Ascending aorta (tissue), 2 donors: ENCODE measurements at regions not wholly inside any gene's neighbourhood (a gene's known extent, or its start where the extent isn't known, plus 50 kb on each side); places are given as distances from the start of the nearest gene placed in this dataset.

ENCODE experiments used
- DNase-seq, 2 donors: peaks; one replicate each; pipeline ENCODE4 v3.0.0-alpha.2; 2019; ENCODE audit warnings: low spot score in 2 of 2
- H3K27ac ChIP-seq, 2 donors: fragments of 200-600 bp; sonication (generic); one replicate each; pipeline ENCODE4 v1.5.1; 2016 to 2017; ENCODE audit warnings: mild to moderate bottlenecking in 1 of 2
- H3K27me3 ChIP-seq: fragments of 200-600 bp; sonication (generic); one replicate; pipeline ENCODE4 v1.5.1; 2017
- H3K36me3 ChIP-seq, 2 donors: fragments of 200-600 bp; sonication (generic); one replicate each; pipeline ENCODE4 v1.5.1; 2016
- H3K4me1 ChIP-seq, 2 donors: fragments of 200-600 bp; sonication (generic); one replicate each; pipeline ENCODE4 v1.5.1; 2016 to 2017; ENCODE audit warnings: mild to moderate bottlenecking in 1 of 2
- H3K4me3 ChIP-seq, 2 donors: fragments of 200-600 bp; sonication (generic); one replicate each; pipeline ENCODE4 v1.5.1; 2016 to 2017; ENCODE audit warnings: mild to moderate bottlenecking in 1 of 2
- H3K9me3 ChIP-seq, 2 donors: fragments of 200-600 bp; sonication (generic); one replicate each; pipeline ENCODE4 v1.5.1; 2016
- CTCF ChIP-seq, 3 experiments: fragments of 200-600 bp in 2 of 3; fragments of 450-650 bp in 1 of 3; sonication (generic) in 2 of 3; IDR thresholded peaks; one replicate each; pipeline ENCODE4 v1.5.1; 2016 to 2019; ENCODE audit warnings: antibody characterized with exemption in 3 of 3, mild to moderate bottlenecking in 1 of 3, moderate library complexity in 1 of 3
- intact Hi-C: fragments of 100-400 bp; cut with DNase I; formaldehyde crosslinking; loops from one replicate; pipeline ENCODE4 v1.15.1; 2023

GRCh38 chr2:81250270-81250669, 945.7 kb upstream of the LRRTM1 start:
- intact Hi-C loops = no loop called here
- DNase-seq = no peak
- no peak for TF ChIP-seq CTCF (IDR thresholded peaks at IDR 0.05)
- Histone ChIP-seq H3K4me1 (no peaks in the 10 kb centered on the region), H3K9me3 (no peaks in the 10 kb centered on the region), H3K4me3 (no peak overlapping the region), H3K27me3 (no peaks in the 10 kb centered on the region), H3K27ac (no peak overlapping the region), H3K36me3 (no peaks in the 10 kb centered on the region)

GRCh38 chr2:81249152-81249551, 944.6 kb upstream of the LRRTM1 start:
- Histone ChIP-seq H3K36me3 (no peaks in the 10 kb centered on the region), H3K4me1 (no peaks in the 10 kb centered on the region), H3K27ac (no peak overlapping the region), H3K9me3 (no peaks in the 10 kb centered on the region), H3K27me3 (no peaks in the 10 kb centered on the region), H3K4me3 (no peak overlapping the region)
- DNase-seq = no peak
- intact Hi-C loops = no loop called here
- TF ChIP-seq CTCF (IDR thresholded peaks at IDR 0.05) = no peak

- intact Hi-C loops = no loop called here
- Histone ChIP-seq H3K4me1 (no peaks in the 10 kb centered on the region), H3K27ac (no peak overlapping the region), H3K9me3 (no peaks in the 10 kb centered on the region), H3K4me3 (no peak overlapping the region), H3K27me3 (no peaks in the 10 kb centered on the region), H3K36me3 (no peaks in the 10 kb centered on the region)
- DNase-seq = no peak
- no peak for TF ChIP-seq CTCF (IDR thresholded peaks at IDR 0.05)
These were observed 943.1 kb upstream of the LRRTM1 start for GRCh38 chr2:81247648-81248047.

GRCh38 chr2:81242501-81242900, 937.9 kb upstream of the LRRTM1 start:
- intact Hi-C loops = no loop called here
- no peak for DNase-seq
- no peak for TF ChIP-seq CTCF (IDR thresholded peaks at IDR 0.05)

GRCh38 chr2:81238462-81238861, 933.9 kb upstream of the LRRTM1 start:
- no peak for TF ChIP-seq CTCF (IDR thresholded peaks at IDR 0.05)
- DNase-seq = no peak
- no peak overlapping the region for H3K27ac ChIP-seq
- no peaks in the 10 kb centered on the region for H3K4me1 ChIP-seq
- intact Hi-C loops = no loop called here
- no peaks in the 10 kb centered on the region for H3K9me3 ChIP-seq
- no peaks in the 10 kb centered on the region for H3K27me3 ChIP-seq
- no peak overlapping the region for H3K4me3 ChIP-seq
- no peaks in the 10 kb centered on the region for H3K36me3 ChIP-seq

More at GRCh38 chr2:81242501-81242900, 937.9 kb upstream of the LRRTM1 start:
- H3K4me3 ChIP-seq = no peak overlapping the region
- no peaks in the 10 kb centered on the region for H3K27me3 ChIP-seq
- no peak overlapping the region for H3K27ac ChIP-seq
- no peaks in the 10 kb centered on the region for H3K4me1 ChIP-seq
- H3K9me3 ChIP-seq = no peaks in the 10 kb centered on the region
- no peaks in the 10 kb centered on the region for H3K36me3 ChIP-seq

- TF ChIP-seq CTCF (IDR thresholded peaks at IDR 0.05) = no peak
- Histone ChIP-seq H3K4me3 (no peak overlapping the region), H3K27ac (no peak overlapping the region), H3K4me1 (no peaks in the 10 kb centered on the region), H3K36me3 (no peaks in the 10 kb centered on the region), H3K9me3 (no peaks in the 10 kb centered on the region), H3K27me3 (no peaks in the 10 kb centered on the region)
- intact Hi-C loops = no loop called here
- DNase-seq = no peak
These were observed 931.0 kb upstream of the LRRTM1 start for GRCh38 chr2:81235601-81236000.
